ENCODE measurements at regions not wholly inside any gene's neighbourhood (a gene's known extent, or its start where the extent isn't known, plus 50 kb on each side); places are given as distances from the start of the nearest gene placed in this dataset.

GRCh38 chrX:76931518-76931917 lies 504.0 kb downstream of the MAGEE1 start:
- no peak for TF ChIP-seq EZH2phosphoT487 (IDR thresholded peaks at IDR 0.05; ENCODE audit: borderline replicate concordance)
- no peak for TF ChIP-seq CTCF (conservative IDR thresholded peaks at IDR 0.05; ENCODE audit: low read length)

Data from Loucy (cell line).